CD4-positive, CD25-positive, alpha-beta regulatory T cell (primary cell): ENCODE measurements at regions not wholly inside any gene's neighbourhood (a gene's known extent, or its start where the extent isn't known, plus 50 kb on each side); places are given as distances from the start of the nearest gene placed in this dataset.

Experiments
- ATAC-seq, 2 donors: fragments of 150-1000 bp; cut with Tn5 transposase; one replicate each; pipeline ENCODE4 v1.10.0; 2021; ENCODE audit warnings: low read depth in 2 of 2, moderate number of reproducible peaks in 2 of 2, moderate library complexity in 1 of 2
- DNase-seq, 3 donors: peaks; one replicate each; pipeline versions ENCODE4 v3.0.0 to v3.0.0-alpha.2; 2012 to 2022; ENCODE audit warnings: mixed read lengths in 1 of 3
- H3K27ac ChIP-seq: one replicate; pipeline ENCODE4 v1.7.0; 2013; ENCODE audit warnings: mild to moderate bottlenecking, low read length; ENCODE audit not compliant: insufficient read depth, poor library complexity, severe bottlenecking
- H3K27me3 ChIP-seq: one replicate; pipeline ENCODE4 v1.7.0; 2013; ENCODE audit warnings: low read length; ENCODE audit not compliant: control insufficient read depth, insufficient read depth
- H3K36me3 ChIP-seq: one replicate; pipeline ENCODE4 v1.7.0; 2013; ENCODE audit warnings: mild to moderate bottlenecking, low read length, moderate library complexity; ENCODE audit not compliant: control insufficient read depth, insufficient read depth
- H3K4me1 ChIP-seq: 2 replicates; pipeline ENCODE4 v1.7.0; 2013; ENCODE audit warnings: mild to moderate bottlenecking, low read length; ENCODE audit not compliant: insufficient read depth, control insufficient read depth, poor library complexity, severe bottlenecking
- H3K4me3 ChIP-seq: one replicate; pipeline ENCODE4 v1.7.0; 2013; ENCODE audit warnings: low read depth, mild to moderate bottlenecking, low read length, moderate library complexity
- H3K9me3 ChIP-seq, 2 experiments: 1 replicate in 1 of 2; 2 replicates in 1 of 2; pipeline ENCODE4 v1.7.0; 2013; ENCODE audit warnings: low read length in 2 of 2, mild to moderate bottlenecking in 1 of 2, moderate library complexity in 1 of 2; ENCODE audit not compliant: control insufficient read depth in 2 of 2
- H3K27ac Mint-ChIP-seq, 3 donors: one replicate each; pipeline ENCODE4 v1.8.0; 2020 to 2022; ENCODE audit warnings: mild to moderate bottlenecking in 3 of 3, mixed read lengths in 3 of 3, moderate library complexity in 2 of 3
- H3K27me3 Mint-ChIP-seq: one replicate; pipeline ENCODE4 v1.8.0; 2022; ENCODE audit warnings: mild to moderate bottlenecking, mixed read lengths
- H3K36me3 Mint-ChIP-seq: one replicate; pipeline ENCODE4 v1.8.0; 2020; ENCODE audit warnings: mixed read lengths
- H3K4me1 Mint-ChIP-seq, 4 donors: one replicate each; pipeline ENCODE4 v1.8.0; 2020 to 2022; ENCODE audit warnings: mixed read lengths in 4 of 4, mild to moderate bottlenecking in 1 of 4
- H3K4me3 Mint-ChIP-seq, 4 donors: one replicate each; pipeline ENCODE4 v1.8.0; 2020 to 2022; ENCODE audit warnings: mild to moderate bottlenecking in 4 of 4, mixed read lengths in 4 of 4, moderate library complexity in 3 of 4
- H3K9me3 Mint-ChIP-seq, 7 donors: one replicate each; pipeline ENCODE4 v1.8.0; 2020 to 2022; ENCODE audit warnings: mixed read lengths in 7 of 7, mild to moderate bottlenecking in 3 of 7, moderate library complexity in 2 of 7

DNA sequence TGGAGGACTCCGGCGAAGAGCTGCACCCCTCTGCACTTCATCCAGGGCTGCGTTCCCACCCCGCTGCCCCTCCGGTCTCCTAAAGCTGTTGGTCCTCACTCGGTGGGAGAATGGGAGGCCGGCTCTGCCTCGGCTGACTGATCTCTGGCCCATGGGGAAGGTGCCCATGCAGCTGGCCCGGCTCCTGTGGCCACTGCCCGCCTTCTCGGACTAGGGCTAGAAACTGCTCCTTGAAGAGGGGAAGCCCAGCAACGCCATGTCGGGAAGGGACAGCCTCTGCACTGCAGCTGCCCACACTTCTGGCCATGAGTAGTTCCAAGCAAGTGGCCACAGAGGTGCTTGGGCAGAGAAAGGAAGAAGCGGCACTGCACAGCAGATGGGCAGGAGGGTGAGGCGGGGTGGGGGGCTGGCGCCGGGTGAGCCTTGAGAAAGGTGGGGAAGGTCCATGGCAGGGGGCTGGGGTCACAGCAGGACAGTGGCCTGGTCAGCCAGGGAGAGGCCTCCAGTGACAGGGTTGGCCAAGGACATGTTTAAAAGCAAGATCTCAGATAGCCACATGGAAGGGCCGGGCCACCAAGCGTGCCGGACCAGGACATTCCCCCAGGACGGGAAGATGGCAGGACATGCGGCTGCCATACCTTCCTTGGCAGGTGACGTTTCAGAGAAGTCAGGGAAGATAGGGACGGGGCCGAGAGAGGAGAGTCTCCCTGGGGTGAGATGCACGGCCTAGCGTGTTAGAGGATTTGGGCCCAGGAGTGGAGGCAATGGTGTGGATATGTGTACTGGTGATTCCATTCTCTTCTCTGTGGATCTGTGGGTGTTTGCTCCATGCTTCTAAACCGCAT lies 158.8 kb upstream of the HDAC4 start:
- Histone ChIP-seq H3K27ac (no peak overlapping the region), H3K27me3 (peaks cover 2% of the 10 kb centered on the region), H3K4me3 (no peak overlapping the region), H3K9me3 (no peaks in the 10 kb centered on the region), H3K4me1 (no peaks in the 10 kb centered on the region), H3K36me3 (no peaks in the 10 kb centered on the region)
- Mint-ChIP-seq H3K27ac (no peak overlapping the region), H3K27me3 (peaks cover 21% of the 10 kb centered on the region), H3K4me3 (no peak overlapping the region), H3K4me1 (no peaks in the 10 kb centered on the region), H3K36me3 (no peaks in the 10 kb centered on the region), H3K9me3 (peaks cover 0 to 1% (median 0%) of the 10 kb centered on the region in 7 donors)
- DNase-seq (no peak), ATAC-seq (no peak)

DNA sequence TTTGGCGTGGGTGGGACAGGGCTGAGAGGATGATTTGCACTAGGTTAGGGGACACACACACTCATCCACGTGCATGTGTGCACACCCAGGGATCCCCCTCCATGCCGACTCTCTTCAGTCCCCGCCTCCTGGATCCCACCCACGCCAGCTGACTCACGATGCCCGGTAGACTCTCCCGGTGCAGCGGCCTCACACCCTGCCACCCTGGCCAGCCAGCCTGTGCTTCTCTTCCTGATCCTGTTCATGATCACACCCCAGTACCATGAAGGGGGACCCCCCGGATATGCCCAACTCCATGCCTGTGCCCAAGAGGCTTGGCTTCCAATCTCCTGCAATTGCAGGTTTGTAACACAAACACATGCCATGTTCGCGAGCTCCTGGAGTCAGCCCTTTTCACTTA lies 157.8 kb upstream of the HDAC4 start:
- ATAC-seq (no peak), DNase-seq (no peak)
- no peaks in the 10 kb centered on the region for H3K9me3 ChIP-seq
- H3K27me3 ChIP-seq = peaks cover 2% of the 10 kb centered on the region
- Mint-ChIP-seq H3K27ac (no peak overlapping the region), H3K4me1 (peaks cover 0 to 5% (median 0%) of the 10 kb centered on the region in 4 donors), H3K4me3 (no peak overlapping the region), H3K9me3 (peaks cover 0 to 1% (median 0%) of the 10 kb centered on the region in 7 donors), H3K36me3 (no peaks in the 10 kb centered on the region), H3K27me3 (peaks cover 18% of the 10 kb centered on the region)
- no peak overlapping the region for H3K4me3 ChIP-seq
- no peaks in the 10 kb centered on the region for H3K4me1 ChIP-seq
- no peaks in the 10 kb centered on the region for H3K36me3 ChIP-seq
- no peak overlapping the region for H3K27ac ChIP-seq

DNA sequence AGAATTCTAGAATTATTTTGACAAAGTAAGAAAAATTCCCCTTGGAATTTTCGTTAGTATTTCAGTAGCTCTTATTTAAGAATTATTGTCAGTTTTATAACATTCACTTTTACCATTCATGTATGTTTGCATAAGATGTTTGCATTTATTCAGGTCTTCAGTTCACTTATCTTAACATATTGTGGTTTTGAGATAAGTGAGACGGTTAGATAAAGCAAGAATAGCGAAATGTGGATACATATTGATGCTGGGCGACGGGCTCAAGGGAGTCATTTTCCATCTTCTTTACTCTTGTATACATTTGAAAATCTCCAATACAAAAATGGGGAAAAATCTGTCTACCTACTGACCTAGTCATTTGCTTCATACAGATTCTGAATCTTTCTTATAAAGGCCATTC lies 156.7 kb upstream of the HDAC4 start:
- Mint-ChIP-seq H3K9me3 (peaks cover 0 to 1% (median 0%) of the 10 kb centered on the region in 7 donors), H3K4me3 (no peak overlapping the region), H3K36me3 (no peaks in the 10 kb centered on the region), H3K4me1 (peaks cover 0 to 7% (median 1%) of the 10 kb centered on the region in 4 donors), H3K27me3 (peaks cover 13% of the 10 kb centered on the region), H3K27ac (no peak overlapping the region)
- no peak for DNase-seq
- no peak overlapping the region for H3K27ac ChIP-seq
- no peaks in the 10 kb centered on the region for H3K4me1 ChIP-seq
- no peak for ATAC-seq
- H3K36me3 ChIP-seq = no peaks in the 10 kb centered on the region
- no peaks in the 10 kb centered on the region for H3K9me3 ChIP-seq
- no peak overlapping the region for H3K4me3 ChIP-seq
- H3K27me3 ChIP-seq = peaks cover 2% of the 10 kb centered on the region

DNA sequence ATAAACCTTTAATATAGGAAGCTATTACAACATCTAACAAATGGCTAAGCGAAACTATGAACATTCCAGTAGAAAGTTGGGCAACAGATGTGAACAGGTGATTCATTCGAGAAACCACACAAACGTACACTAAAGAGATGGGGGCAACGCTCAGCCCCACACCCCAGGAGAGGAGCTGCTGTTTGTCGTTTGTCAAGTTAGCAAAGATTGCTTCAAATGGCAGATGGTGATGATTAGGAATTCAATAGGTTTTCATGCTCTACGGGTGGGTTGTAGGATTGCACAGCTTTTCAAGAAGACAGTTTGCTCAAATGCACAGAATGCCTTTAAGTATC lies 154.7 kb upstream of the HDAC4 start:
- H3K36me3 Mint-ChIP-seq = no peaks in the 10 kb centered on the region
- peaks cover 0 to 1% (median 0%) of the 10 kb centered on the region in 7 donors for H3K9me3 Mint-ChIP-seq
- DNase-seq = no peak

DNA sequence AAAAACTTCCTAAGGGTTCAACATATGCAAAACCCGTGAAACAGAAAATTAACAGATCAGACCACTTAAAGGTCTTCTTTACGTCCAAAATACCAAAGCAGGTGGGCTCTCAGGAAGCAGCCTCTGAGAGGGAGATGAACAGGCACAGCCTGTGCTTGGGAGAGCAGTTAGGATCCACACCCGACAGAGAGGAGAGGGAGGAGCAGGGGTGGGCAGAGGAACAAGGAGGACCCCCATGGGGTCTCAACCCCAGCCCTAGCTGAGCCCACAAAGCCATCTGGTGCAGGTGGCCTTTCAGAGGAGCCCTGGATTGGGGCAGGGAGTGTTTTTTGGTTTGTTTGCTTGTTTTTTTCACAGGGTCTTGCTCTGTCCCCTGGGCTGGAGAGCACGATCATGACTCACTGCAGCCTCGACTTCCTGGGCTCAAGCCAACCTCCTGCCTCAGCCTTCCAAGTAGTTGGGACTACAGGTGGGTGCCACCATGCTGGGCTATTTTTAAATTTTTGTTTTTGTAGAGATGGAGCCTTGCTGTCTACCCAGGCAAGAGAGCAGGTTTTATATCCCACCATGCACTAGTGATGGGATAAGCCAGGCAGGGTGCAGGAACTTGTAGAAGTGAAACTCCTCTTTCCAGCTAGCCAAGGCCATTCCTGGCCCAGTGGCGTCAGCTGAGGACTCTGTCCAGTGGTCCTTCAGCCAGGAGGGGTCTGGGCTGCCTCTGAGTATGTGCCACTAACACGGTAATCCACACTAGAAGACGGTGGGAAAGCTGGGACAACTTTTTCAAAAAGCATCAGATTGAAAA lies 154.1 kb upstream of the HDAC4 start:
- H3K4me3 Mint-ChIP-seq = no peak overlapping the region
- H3K27ac Mint-ChIP-seq = no peak overlapping the region
- peaks cover 0 to 12% (median 1%) of the 10 kb centered on the region in 4 donors for H3K4me1 Mint-ChIP-seq
- H3K36me3 Mint-ChIP-seq = no peaks in the 10 kb centered on the region
- H3K27me3 ChIP-seq = peaks cover 2% of the 10 kb centered on the region
- H3K4me1 ChIP-seq = no peaks in the 10 kb centered on the region
- H3K4me3 ChIP-seq = no peak overlapping the region
- peaks cover 0 to 1% (median 0%) of the 10 kb centered on the region in 7 donors for H3K9me3 Mint-ChIP-seq
- no peaks in the 10 kb centered on the region for H3K9me3 ChIP-seq
- no peak for DNase-seq
- ATAC-seq = no peak
- H3K27me3 Mint-ChIP-seq = peaks cover 9% of the 10 kb centered on the region
- H3K36me3 ChIP-seq = no peaks in the 10 kb centered on the region
- H3K27ac ChIP-seq = no peak overlapping the region

More for the DNA sequence above, 154.7 kb upstream of the HDAC4 start:
- peaks cover 2% of the 10 kb centered on the region for H3K27me3 ChIP-seq
- no peak overlapping the region for H3K4me3 ChIP-seq
- no peak for ATAC-seq
- H3K4me3 Mint-ChIP-seq = no peak overlapping the region
- H3K9me3 ChIP-seq = no peaks in the 10 kb centered on the region
- H3K36me3 ChIP-seq = no peaks in the 10 kb centered on the region
- peaks cover 13% of the 10 kb centered on the region for H3K27me3 Mint-ChIP-seq
- no peak overlapping the region for H3K27ac ChIP-seq
- no peaks in the 10 kb centered on the region for H3K4me1 ChIP-seq
- H3K27ac Mint-ChIP-seq = no peak overlapping the region
- peaks cover 0 to 7% (median 1%) of the 10 kb centered on the region in 4 donors for H3K4me1 Mint-ChIP-seq

DNA sequence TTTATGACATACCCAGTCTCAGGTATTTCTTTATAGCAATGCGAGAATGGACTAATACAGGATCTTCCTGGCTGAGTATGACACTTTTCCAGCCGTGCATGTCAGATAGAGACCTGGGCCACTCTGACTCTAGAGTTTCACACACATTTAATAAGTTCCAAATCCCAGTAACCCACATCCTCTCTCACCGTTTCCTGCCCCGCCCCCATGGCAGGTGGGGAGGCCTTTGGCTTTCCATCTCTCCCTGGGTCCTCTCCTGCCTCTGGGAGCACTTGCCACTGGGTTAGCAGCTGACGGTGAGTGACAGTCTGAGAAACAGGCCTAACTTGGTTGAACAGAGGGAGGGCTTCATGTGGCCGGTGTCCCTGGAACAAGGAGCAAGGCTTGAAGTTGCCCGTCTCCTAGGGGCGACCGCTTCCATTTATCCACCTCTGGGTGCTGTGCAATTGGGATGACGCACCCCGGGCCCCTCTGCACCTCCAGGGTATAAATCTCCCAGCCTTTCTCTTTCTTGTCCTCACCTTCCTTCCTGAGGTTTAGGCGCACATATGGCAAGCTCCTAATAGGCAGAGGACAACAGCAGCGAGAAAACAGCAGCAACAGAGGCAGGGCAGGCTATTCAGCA lies 152.7 kb upstream of the HDAC4 start:
- Histone ChIP-seq H3K27ac (no peak overlapping the region), H3K4me1 (peaks cover 6% of the 10 kb centered on the region), H3K9me3 (no peaks in the 10 kb centered on the region), H3K27me3 (peaks cover 2% of the 10 kb centered on the region), H3K36me3 (no peaks in the 10 kb centered on the region), H3K4me3 (no peak overlapping the region)
- DNase-seq = no peak
- ATAC-seq = no peak
- Mint-ChIP-seq H3K9me3 (no peaks in the 10 kb centered on the region), H3K27me3 (peaks cover 3% of the 10 kb centered on the region), H3K36me3 (no peaks in the 10 kb centered on the region), H3K4me1 (peaks cover 0 to 19% (median 10%) of the 10 kb centered on the region in 4 donors), H3K27ac (peak overlapping the region in 1 of 3 donors; percentile 39), H3K4me3 (no peak overlapping the region)

DNA sequence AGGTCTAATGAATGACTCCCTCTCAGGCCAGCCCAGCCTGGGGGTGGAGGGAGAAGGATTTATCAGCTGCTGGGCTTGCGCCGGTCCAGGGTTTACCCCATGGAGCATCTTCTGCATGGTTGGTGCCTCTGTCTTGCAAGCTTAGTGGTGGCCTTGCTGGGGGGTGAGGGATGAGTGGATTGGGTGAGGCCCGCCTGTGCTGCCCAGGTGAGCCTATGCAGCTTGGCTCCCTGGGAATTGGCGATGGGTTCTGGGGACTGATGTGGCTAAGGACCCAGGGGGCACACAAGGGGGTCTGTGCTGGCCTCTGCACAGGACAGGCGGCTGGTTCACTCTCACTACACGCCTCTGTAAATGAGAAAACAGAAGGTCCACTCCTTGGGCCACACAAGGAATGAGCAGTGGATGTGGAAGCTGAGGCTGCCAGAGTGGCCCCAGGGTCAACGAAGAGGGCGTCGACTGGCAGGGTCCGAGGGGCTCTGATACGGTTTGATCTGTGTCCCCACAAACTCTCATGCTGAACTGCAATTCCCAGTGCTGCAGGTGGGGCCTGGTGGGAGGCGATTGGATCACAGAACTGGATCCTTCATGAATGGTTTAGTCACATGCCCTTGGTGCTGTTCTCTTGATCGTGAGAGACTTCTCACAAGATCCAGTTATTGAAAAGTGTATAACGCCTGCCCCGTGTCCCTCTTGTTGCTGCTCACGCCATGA lies 151.6 kb upstream of the HDAC4 start:
- no peaks in the 10 kb centered on the region for H3K27me3 Mint-ChIP-seq
- no peaks in the 10 kb centered on the region for H3K9me3 Mint-ChIP-seq
- Histone ChIP-seq H3K9me3 (no peaks in the 10 kb centered on the region), H3K27me3 (peaks cover 2% of the 10 kb centered on the region), H3K27ac (no peak overlapping the region), H3K4me1 (peaks cover 11% of the 10 kb centered on the region), H3K36me3 (no peaks in the 10 kb centered on the region), H3K4me3 (no peak overlapping the region)
- peaks cover 0 to 26% (median 16%) of the 10 kb centered on the region in 4 donors for H3K4me1 Mint-ChIP-seq
- no peak for ATAC-seq
- peak overlapping the region in 1 of 3 donors; percentile 30 for H3K27ac Mint-ChIP-seq
- DNase-seq = no peak
- no peak overlapping the region for H3K4me3 Mint-ChIP-seq
- no peaks in the 10 kb centered on the region for H3K36me3 Mint-ChIP-seq
